ENCODE measurements at regions not wholly inside any gene's neighbourhood (a gene's known extent, or its start where the extent isn't known, plus 50 kb on each side); places are given as distances from the start of the nearest gene placed in this dataset.

DNA sequence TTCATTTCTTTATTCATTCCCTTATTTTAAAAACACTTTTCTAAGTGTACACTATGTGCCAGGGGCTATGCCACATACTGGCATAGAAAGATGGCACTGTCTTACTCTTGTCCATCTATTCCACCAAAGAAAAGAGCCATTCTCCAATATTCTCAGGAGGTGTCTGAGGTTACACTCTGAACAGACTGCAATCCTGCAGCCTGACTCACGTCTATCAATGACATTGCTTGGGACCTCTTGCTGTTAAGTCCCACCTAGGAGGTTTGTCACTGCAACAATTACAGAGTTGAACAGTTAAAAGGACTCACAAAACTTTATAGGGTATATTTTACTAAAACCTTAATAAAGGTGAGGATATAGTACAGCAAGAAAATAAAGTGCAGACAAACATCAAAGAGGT, 512.9 kb upstream of the HTR2A start:
- Histone ChIP-seq H3K27ac (no peak overlapping the region), H3K9me3 (no peaks in the 10 kb centered on the region), H3K4me1 (no peaks in the 10 kb centered on the region), H3K27me3 (no peaks in the 10 kb centered on the region), H3K4me3 (no peak overlapping the region), H3K36me3 (no peaks in the 10 kb centered on the region)
- TF ChIP-seq POLR2AphosphoS5 (IDR thresholded peaks at IDR 0.05) (no peak), POLR2A (IDR thresholded peaks at IDR 0.05) (no peak)
- TF ChIP-seq, protein P1, sequence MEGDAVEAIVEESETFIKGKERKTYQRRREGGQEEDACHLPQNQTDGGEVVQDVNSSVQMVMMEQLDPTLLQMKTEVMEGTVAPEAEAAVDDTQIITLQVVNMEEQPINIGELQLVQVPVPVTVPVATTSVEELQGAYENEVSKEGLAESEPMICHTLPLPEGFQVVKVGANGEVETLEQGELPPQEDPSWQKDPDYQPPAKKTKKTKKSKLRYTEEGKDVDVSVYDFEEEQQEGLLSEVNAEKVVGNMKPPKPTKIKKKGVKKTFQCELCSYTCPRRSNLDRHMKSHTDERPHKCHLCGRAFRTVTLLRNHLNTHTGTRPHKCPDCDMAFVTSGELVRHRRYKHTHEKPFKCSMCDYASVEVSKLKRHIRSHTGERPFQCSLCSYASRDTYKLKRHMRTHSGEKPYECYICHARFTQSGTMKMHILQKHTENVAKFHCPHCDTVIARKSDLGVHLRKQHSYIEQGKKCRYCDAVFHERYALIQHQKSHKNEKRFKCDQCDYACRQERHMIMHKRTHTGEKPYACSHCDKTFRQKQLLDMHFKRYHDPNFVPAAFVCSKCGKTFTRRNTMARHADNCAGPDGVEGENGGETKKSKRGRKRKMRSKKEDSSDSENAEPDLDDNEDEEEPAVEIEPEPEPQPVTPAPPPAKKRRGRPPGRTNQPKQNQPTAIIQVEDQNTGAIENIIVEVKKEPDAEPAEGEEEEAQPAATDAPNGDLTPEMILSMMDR (IDR thresholded peaks at IDR 0.05): no peak
- no peak for DNase-seq (ENCODE audit: low spot score in 2 of 2)
- intact Hi-C loops (cut with DNase I; ENCODE audit: low total_unique reads): loop anchor here (10.0 kb wide), 1 partner anchor 1145 kb away; no protein-coding TSS in a partner anchor

DNA sequence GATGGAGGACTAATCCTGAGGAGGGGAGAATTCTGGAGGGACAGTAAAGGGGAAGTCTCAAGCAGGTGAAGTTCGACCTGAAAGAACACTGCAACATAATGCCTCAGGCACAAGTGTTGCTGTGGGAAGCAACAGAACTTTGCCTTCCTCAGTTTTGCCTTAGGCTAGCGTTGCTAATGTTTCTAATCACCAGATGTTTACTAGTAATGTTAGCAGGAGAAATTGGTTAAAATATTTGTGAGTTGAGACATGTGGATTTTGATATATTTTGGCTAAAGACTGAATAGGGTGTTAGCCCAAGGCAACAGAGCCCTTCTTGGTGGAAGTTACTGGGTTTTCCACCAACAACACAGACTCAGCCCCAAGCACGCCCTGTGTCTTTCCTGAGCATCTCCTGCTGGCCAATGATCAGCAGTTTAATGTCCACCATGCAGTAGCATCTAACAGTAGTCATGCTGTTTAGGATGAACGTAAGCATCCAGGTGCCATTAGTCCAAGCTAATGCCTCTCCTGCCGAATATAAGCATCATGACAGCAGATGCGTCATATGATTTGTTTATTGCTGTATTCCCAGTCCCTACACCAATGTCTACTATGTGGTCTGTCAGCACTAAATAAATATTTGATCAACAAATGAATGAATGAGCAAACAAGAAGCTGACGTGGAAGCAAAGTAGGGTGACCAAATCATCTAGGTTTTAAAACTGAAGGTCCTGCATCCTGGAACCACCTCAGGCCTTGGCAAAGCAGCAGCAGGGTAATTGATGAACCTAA, 511.9 kb upstream of the HTR2A start:
- intact Hi-C loops (cut with DNase I; ENCODE audit: low total_unique reads): loop anchor here (10.0 kb wide), 1 partner anchor 1144 kb away; no protein-coding TSS in a partner anchor
- Histone ChIP-seq H3K27me3 (no peaks in the 10 kb centered on the region), H3K4me3 (no peak overlapping the region), H3K9me3 (no peaks in the 10 kb centered on the region), H3K4me1 (no peaks in the 10 kb centered on the region), H3K36me3 (no peaks in the 10 kb centered on the region), H3K27ac (peak overlapping the region in 1 of 2 donors; percentile 38)
- no peak for TF ChIP-seq POLR2AphosphoS5 (IDR thresholded peaks at IDR 0.05)
- TF ChIP-seq, protein P1 (IDR thresholded peaks at IDR 0.05): no peak
- TF ChIP-seq POLR2A (IDR thresholded peaks at IDR 0.05): no peak
- no peak for DNase-seq (ENCODE audit: low spot score in 2 of 2)

DNA sequence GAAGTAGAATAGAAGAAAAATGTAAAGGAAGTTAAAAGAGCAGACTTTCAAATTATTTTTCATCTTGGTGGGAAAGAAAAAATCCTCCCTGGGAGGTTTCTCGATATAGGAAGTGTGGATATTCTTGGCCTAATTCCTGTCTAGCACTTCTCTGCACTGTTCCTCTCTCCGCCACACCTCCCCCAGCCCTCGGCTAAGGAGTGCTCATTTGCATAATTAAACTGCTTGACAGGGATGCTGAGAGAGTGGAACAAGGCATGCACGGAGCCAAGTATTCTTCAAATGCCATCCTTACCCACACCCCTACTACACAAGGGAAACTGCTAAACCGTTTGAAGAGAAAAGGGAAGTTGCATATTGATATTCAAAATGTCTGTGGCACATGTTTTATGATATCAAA, 511.0 kb upstream of the HTR2A start:
- Histone ChIP-seq H3K9me3 (no peaks in the 10 kb centered on the region), H3K27ac (no peak overlapping the region), H3K27me3 (no peaks in the 10 kb centered on the region), H3K4me3 (no peak overlapping the region), H3K4me1 (no peaks in the 10 kb centered on the region), H3K36me3 (no peaks in the 10 kb centered on the region)
- intact Hi-C loops (cut with DNase I; ENCODE audit: low total_unique reads): loop anchor here (10.0 kb wide), 1 partner anchor 1143 kb away; no protein-coding TSS in a partner anchor
- TF ChIP-seq POLR2A (IDR thresholded peaks at IDR 0.05) (no peak), POLR2AphosphoS5 (IDR thresholded peaks at IDR 0.05) (no peak)
- TF ChIP-seq, protein P1 (IDR thresholded peaks at IDR 0.05): no peak
- DNase-seq (ENCODE audit: low spot score in 2 of 2): no peak

DNA sequence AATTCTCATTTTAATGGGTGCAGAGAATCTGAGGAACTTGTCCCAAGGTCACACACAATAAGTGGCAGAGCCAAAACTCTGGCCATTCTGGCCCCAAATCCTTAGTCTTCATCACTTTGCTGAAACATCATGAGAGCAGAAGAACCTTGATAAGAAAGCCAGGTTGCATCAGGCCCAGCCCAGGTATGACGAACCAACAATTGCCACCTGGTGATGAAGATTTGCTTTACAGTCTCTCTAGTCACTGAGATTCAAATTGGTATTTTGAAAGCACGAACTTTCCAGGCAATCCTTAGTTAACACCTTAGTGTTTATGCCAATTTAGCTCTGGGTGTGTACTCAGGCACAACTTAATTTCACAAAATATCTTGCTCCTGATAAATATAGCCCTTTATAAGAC, 502.7 kb upstream of the HTR2A start:
- no peaks in the 10 kb centered on the region for H3K36me3 ChIP-seq
- no peaks in the 10 kb centered on the region for H3K4me1 ChIP-seq
- intact Hi-C loops (cut with DNase I; ENCODE audit: low total_unique reads): no loop called here
- H3K9me3 ChIP-seq: no peaks in the 10 kb centered on the region
- H3K27ac ChIP-seq: no peak overlapping the region
- TF ChIP-seq, protein P1 (IDR thresholded peaks at IDR 0.05): no peak
- TF ChIP-seq POLR2AphosphoS5 (IDR thresholded peaks at IDR 0.05) (no peak), POLR2A (IDR thresholded peaks at IDR 0.05) (no peak)
- no peak for DNase-seq (ENCODE audit: low spot score in 2 of 2)
- no peaks in the 10 kb centered on the region for H3K27me3 ChIP-seq
- no peak overlapping the region for H3K4me3 ChIP-seq

DNA sequence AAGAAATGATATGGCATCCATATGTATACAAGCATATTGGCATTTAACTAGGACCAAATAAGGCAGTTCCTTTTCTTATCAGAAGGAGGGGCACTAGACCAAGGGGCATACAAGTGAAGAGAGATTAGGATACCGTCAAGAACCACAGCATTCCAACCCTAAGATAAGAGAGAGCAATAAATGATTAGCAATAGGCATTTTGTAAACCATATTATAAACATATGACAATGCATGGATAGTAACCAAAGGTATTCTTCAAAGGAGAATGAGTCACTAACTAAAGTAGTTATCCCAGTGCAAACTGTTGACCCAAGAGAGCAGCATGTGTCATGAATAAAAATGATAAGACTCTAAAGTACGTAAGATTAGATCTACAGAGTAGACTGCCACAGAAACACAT, 500.9 kb upstream of the HTR2A start:
- no peak for DNase-seq (ENCODE audit: low spot score in 2 of 2)
- Histone ChIP-seq H3K4me3 (no peak overlapping the region), H3K4me1 (no peaks in the 10 kb centered on the region), H3K27ac (no peak overlapping the region), H3K36me3 (no peaks in the 10 kb centered on the region), H3K9me3 (no peaks in the 10 kb centered on the region), H3K27me3 (no peaks in the 10 kb centered on the region)
- TF ChIP-seq POLR2A (IDR thresholded peaks at IDR 0.05): no peak
- TF ChIP-seq, protein P1 (IDR thresholded peaks at IDR 0.05): no peak
- TF ChIP-seq POLR2AphosphoS5 (IDR thresholded peaks at IDR 0.05): no peak
- intact Hi-C loops (cut with DNase I; ENCODE audit: low total_unique reads): no loop called here
